Ovary (tissue), 7 donors: ENCODE measurements at regions not wholly inside any gene's neighbourhood (a gene's known extent, or its start where the extent isn't known, plus 50 kb on each side); places are given as distances from the start of the nearest gene placed in this dataset.

Experiments
- DNase-seq, 5 donors: peaks; one replicate each; pipeline ENCODE4 v3.0.0-alpha.2; 2019 to 2020
- H3K27ac ChIP-seq, 2 donors: fragments of 200-600 bp; one replicate each; pipeline versions ENCODE4 v1.5.1 to v1.8.0; 2019 to 2022
- H3K27me3 ChIP-seq: fragments of 200-600 bp; one replicate; pipeline ENCODE4 v1.8.0; 2022
- H3K36me3 ChIP-seq: fragments of 200-600 bp; sonication (generic); one replicate; pipeline ENCODE4 v1.5.1; 2019
- H3K4me1 ChIP-seq: one replicate; pipeline ENCODE4 v1.8.1; 2013; ENCODE audit warnings: mild to moderate bottlenecking, moderate library complexity; ENCODE audit not compliant: insufficient read depth
- H3K4me3 ChIP-seq: fragments of 200-600 bp; sonication (generic); one replicate; pipeline ENCODE4 v1.5.1; 2017
- H3K9me3 ChIP-seq, 2 donors: fragments of 200-600 bp in 1 of 2; sonication (generic) in 1 of 2; one replicate each; pipeline versions ENCODE4 v1.5.1 to v1.8.1; 2013 to 2019; ENCODE audit warnings: mild to moderate bottlenecking in 1 of 2, moderate library complexity in 1 of 2
- EP300 ChIP-seq: sonication (generic); formaldehyde crosslinking; IDR thresholded peaks from one replicate; pipeline ENCODE4 v1.6.1; 2017; ENCODE audit warnings: antibody characterized with exemption
- POLR2A ChIP-seq: fragments of 450-650 bp; IDR thresholded peaks from one replicate; pipeline ENCODE4 v1.6.1; 2017; ENCODE audit warnings: antibody characterized with exemption, mild to moderate bottlenecking, moderate library complexity
- WGBS, 3 donors: extraction: QIAGEN DNeasy Blood & Tissue Kit in 1 of 3; methylation state at CpG; one replicate each; pipeline versions ENCODE4 v1.1.5 to v1.1.7; 2013 to 2017; 5-methylcytosine and 5-hydroxymethylcytosine counted together
- intact Hi-C, 4 donors: fragments of 100-400 bp; cut with DNase I; formaldehyde crosslinking; loops; one replicate each; pipeline versions ENCODE4 v1.11.0 to v1.15.1; 2022 to 2023
- TF ChIP-seq, protein P1 (sequence below), 3 donors: fragments of 450-650 bp in 2 of 3; fragments of 200-600 bp in 1 of 3; IDR thresholded peaks; one replicate each; pipeline versions ENCODE4 v1.5.1 to v1.8.0; 2016 to 2022; ENCODE audit warnings: antibody characterized with exemption in 3 of 3, mild to moderate bottlenecking in 1 of 3
- donor health status: DM: no; HTN: no; CAD: no; lungs with moderate emphysema.
- donor health status: DM: no; HTN: no; CAD: no.
- donor health status: Bipolar disorder and iron deficiency.
- donor health status: DM: no; HTN: no; CAD: no.
- donor health status: DM: yes; HTN: yes; CAD: no.

DNA sequence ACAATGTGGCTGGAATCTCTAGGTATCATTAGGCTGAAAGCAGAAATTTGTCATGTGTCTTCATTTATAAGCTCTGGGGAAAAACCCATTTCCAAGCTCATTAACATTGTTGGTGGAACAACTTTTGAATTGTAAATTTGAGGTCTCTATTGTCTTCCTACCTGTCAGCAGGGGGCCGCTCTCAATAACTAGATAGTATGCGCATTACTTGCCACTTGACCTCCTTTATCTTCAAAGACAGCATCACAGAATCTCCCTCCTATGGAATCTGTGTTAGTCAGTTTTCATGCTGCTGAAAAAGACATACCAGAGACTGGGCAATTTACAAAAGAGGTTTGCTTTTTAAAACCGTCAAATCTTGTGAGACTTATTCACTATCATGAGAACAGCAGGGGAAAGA lies 223.1 kb downstream of the CALCRL start:
- no peaks in the 10 kb centered on the region for H3K4me1 ChIP-seq
- no peak for DNase-seq
- TF ChIP-seq EP300 (no peak), POLR2A (no peak)
- TF ChIP-seq, protein P1, sequence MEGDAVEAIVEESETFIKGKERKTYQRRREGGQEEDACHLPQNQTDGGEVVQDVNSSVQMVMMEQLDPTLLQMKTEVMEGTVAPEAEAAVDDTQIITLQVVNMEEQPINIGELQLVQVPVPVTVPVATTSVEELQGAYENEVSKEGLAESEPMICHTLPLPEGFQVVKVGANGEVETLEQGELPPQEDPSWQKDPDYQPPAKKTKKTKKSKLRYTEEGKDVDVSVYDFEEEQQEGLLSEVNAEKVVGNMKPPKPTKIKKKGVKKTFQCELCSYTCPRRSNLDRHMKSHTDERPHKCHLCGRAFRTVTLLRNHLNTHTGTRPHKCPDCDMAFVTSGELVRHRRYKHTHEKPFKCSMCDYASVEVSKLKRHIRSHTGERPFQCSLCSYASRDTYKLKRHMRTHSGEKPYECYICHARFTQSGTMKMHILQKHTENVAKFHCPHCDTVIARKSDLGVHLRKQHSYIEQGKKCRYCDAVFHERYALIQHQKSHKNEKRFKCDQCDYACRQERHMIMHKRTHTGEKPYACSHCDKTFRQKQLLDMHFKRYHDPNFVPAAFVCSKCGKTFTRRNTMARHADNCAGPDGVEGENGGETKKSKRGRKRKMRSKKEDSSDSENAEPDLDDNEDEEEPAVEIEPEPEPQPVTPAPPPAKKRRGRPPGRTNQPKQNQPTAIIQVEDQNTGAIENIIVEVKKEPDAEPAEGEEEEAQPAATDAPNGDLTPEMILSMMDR (IDR thresholded peaks at IDR 0.05): no peak
- intact Hi-C loops: no loop called here
- H3K27me3 ChIP-seq: no peaks in the 10 kb centered on the region
- 89 to 90% (median 90%) methylated on average over 3 of the region's 3 CpGs for WGBS, 3 donors
- no peak overlapping the region for H3K27ac ChIP-seq
- no peak overlapping the region for H3K4me3 ChIP-seq
- no peaks in the 10 kb centered on the region for H3K36me3 ChIP-seq
- H3K9me3 ChIP-seq: no peaks in the 10 kb centered on the region

DNA sequence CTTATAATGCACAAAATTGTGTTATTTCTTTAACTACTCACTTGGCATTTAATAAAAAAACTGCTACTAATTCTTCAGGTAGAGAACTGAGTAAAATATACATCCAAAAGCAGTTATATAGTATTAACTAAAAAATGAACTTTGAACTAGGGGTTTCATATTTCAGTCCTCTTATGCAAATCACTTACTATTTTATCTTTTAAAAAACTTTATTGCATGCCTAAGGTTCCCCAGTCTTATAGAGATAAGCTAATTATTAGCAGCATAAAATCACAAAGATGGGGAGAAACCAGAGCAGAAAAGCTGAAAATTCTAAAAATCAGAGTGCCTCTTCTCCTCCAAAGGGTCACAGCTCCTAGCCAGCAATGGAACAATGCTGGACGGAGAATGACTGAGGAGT lies 228.0 kb downstream of the CALCRL start:
- Histone ChIP-seq H3K9me3 (no peaks in the 10 kb centered on the region), H3K27ac (no peak overlapping the region), H3K27me3 (no peaks in the 10 kb centered on the region), H3K4me3 (no peak overlapping the region), H3K36me3 (no peaks in the 10 kb centered on the region), H3K4me1 (no peaks in the 10 kb centered on the region)
- TF ChIP-seq EP300: no peak
- no peak for TF ChIP-seq POLR2A
- TF ChIP-seq, protein P1 (IDR thresholded peaks at IDR 0.05): no peak
- intact Hi-C loops: no loop called here
- WGBS, 3 donors: 80 to 92% (median 86%) methylated on average over 1 of the region's 1 CpG
- no peak for DNase-seq

DNA sequence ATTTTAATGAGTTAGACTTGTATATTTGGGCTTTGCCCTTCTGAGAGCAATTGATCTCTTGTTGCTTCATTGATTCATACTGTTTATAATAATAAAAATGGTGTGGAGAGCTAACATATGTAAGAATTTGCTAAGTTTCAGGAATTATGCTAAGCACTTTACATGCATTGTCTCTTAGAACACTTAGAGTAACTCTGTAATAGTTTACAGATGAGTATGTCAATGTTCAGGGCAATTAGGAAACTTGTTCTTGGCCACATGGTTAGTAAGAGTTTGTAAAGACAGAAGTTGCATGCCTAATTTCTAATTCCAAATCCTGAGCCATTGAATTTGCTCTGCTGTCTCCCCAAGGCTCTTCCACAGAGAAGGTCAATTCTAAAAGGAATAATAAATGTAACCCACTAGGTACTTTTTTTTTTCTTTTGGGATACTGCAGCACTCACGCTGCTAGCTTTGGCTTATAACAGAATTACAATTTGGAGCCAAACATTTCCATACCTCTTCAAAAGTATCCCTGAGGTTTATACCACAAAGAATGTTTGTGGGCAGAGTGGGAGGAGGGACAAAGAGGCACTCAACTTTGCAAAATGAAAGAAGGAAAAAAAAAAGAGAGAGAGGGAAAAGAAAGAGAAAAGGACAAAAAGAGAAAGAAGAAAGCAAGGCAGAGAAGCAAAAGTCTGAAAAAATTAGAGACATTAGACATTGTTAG lies 232.4 kb downstream of the CALCRL start:
- H3K36me3 ChIP-seq: no peaks in the 10 kb centered on the region
- H3K9me3 ChIP-seq: no peaks in the 10 kb centered on the region
- no peak for TF ChIP-seq POLR2A
- TF ChIP-seq, protein P1 (IDR thresholded peaks at IDR 0.05): no peak
- TF ChIP-seq EP300: no peak
- DNase-seq: no peak
- no peak overlapping the region for H3K27ac ChIP-seq
- no peak overlapping the region for H3K4me3 ChIP-seq
- intact Hi-C loops: no loop called here
- H3K27me3 ChIP-seq: no peaks in the 10 kb centered on the region
- H3K4me1 ChIP-seq: no peaks in the 10 kb centered on the region
- WGBS, 3 donors: 45 to 70% (median 56%) methylated on average over 1 of the region's 1 CpG

DNA sequence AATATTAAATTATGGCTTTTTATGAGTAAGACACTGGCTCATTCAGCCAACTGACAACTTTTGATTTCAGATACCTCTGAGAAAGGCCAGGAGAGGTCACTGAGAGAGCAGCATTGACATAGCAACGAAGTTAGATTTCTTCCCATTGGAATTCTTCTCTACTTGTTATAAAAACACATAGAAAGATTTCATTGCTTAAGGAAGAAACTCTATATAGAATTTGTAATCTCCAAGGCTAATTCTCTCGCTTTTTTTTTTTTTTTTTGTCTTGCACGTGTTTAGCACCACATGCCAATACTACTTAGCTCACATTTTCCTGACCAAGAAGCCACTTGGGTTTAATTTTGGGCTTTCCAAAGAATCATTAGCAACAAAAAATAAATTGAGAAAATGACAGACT lies 233.7 kb downstream of the CALCRL start:
- no peaks in the 10 kb centered on the region for H3K4me1 ChIP-seq
- H3K36me3 ChIP-seq: no peaks in the 10 kb centered on the region
- no peak overlapping the region for H3K27ac ChIP-seq
- H3K4me3 ChIP-seq: no peak overlapping the region
- intact Hi-C loops: no loop called here
- no peaks in the 10 kb centered on the region for H3K9me3 ChIP-seq
- TF ChIP-seq, protein P1 (IDR thresholded peaks at IDR 0.05): no peak
- TF ChIP-seq POLR2A (no peak), EP300 (no peak)
- 80 to 89% (median 84%) methylated on average over 3 of the region's 3 CpGs for WGBS, 3 donors
- no peaks in the 10 kb centered on the region for H3K27me3 ChIP-seq
- DNase-seq: no peak
